GM12864 (cell line): ENCODE measurements at regions not wholly inside any gene's neighbourhood (a gene's known extent, or its start where the extent isn't known, plus 50 kb on each side); places are given as distances from the start of the nearest gene placed in this dataset.

Source experiments
- DNase-seq: peaks from one replicate; pipeline ENCODE4 v3.0.0-alpha.2; 2011; ENCODE audit warnings: low read depth
- H3K4me3 ChIP-seq: 2 replicates; pipeline ENCODE4 v1.5.1; 2011; ENCODE audit warnings: mild to moderate bottlenecking, low read depth, low read length, control low read depth
- TF ChIP-seq, protein P1 (sequence below): IDR thresholded peaks from 2 replicates; pipeline ENCODE4 v1.5.1; 2011; ENCODE audit warnings: low read depth, mild to moderate bottlenecking, moderate library complexity, low read length, control low read depth, inconsistent platforms; ENCODE audit errors: missing control alignments

DNA sequence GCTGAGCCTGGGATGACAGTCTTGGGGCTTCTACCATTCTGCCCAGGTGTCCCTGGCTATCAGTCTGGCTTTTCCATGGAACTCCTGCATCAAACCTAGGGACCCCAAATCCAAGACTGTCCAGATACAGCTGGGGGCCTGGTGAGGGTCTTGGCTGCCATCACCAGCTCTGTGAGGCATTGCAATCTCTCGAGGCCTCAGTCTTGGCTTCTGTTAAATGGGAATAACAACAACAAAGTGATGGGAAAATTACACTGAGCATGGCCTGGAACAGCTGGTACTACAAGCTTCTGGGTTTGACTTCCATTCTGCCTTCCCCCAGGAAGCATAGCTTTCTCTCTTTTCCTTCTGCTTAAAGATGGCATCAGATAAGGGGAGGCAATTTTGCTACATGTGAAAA, 50.0 kb upstream of the LCTL start:
- no peak for DNase-seq
- H3K4me3 ChIP-seq, result no peak overlapping the region
- TF ChIP-seq, protein P1, sequence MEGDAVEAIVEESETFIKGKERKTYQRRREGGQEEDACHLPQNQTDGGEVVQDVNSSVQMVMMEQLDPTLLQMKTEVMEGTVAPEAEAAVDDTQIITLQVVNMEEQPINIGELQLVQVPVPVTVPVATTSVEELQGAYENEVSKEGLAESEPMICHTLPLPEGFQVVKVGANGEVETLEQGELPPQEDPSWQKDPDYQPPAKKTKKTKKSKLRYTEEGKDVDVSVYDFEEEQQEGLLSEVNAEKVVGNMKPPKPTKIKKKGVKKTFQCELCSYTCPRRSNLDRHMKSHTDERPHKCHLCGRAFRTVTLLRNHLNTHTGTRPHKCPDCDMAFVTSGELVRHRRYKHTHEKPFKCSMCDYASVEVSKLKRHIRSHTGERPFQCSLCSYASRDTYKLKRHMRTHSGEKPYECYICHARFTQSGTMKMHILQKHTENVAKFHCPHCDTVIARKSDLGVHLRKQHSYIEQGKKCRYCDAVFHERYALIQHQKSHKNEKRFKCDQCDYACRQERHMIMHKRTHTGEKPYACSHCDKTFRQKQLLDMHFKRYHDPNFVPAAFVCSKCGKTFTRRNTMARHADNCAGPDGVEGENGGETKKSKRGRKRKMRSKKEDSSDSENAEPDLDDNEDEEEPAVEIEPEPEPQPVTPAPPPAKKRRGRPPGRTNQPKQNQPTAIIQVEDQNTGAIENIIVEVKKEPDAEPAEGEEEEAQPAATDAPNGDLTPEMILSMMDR, result no peak

DNA sequence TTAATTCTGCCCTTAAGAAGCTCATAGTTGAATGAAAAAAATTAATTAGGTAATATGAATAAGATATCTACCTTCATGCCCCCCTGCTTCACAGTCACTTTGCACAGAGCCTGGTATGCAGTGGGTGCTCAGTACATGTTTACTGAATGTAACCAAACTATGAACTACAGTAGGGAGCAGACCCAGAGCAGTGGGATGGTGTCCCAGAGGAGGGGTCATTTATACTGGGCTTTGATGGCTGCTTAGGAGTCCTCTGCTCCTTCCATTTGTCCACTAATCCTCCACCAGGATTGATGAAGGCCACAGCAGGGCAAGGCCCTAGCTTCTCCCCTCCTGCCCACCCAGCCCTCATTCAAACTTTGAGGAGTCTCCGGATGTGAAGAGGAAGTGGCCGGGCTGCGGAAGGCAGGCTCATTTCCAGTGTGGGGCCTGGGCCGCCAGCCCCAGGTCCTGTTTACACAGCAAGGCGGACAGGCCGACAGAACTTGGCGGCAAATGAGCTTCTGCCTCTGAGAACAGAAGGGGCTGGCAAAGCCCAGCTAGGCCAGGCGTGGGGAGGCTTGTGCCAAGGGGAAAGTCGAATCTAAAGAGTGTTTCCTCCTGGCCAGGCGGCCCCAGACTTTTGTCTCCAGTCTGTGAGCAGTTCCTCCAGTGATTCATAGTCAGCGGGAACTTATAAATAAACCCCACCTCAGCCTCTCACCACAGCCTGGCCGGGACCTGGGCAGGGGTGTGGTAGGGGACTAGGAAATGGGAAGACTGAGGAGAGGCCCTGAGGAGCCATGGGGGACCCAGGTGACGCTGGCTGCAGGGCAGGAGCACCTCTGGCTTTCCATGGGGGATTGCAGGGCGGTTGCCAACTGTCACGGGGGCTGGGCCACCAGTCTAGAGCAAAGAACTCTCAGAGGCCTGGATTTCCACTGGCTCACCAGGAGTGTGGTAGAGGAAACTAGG, 51.6 kb upstream of the LCTL start:
- no peak overlapping the region for H3K4me3 ChIP-seq
- DNase-seq, result no peak
- TF ChIP-seq, protein P1, result no peak

DNA sequence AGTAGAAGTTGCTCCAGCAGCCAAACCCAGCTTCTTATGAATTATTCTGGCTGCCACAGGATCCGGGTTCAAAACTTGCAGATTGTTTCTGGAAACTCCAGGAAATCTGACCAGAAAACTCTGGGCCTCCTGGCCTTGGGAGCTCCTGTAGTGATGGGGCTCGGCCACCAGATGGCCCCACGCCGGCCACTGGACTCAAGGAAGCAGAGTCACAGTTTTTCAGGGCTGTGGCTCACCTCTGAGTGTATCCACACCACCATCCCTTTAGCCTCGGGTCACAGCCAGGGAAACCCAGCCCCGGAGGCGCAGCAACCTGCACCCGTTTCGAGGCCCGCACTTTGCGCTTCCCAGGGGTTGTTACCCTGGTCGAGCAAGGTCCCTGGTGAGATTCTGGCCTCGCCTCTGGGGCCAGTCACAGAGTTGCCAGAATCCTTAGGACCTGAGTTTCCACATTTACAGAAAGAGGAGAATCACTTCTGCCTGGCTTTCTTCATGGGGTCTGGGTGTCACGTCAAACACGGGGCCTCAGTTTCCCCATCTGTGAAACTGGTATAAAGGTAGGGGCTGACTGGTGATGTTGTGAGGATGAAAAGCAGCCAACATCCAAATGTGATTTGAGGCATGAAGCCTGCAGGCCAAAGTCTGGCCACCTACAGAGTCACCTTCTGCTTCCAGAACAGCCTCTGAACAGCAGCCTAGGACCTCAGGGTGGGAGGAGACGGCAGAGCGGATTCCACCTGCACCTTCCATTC, 53.5 kb upstream of the LCTL start:
- TF ChIP-seq, protein P1, result peak; percentile 84
- DNase-seq, result no peak

DNA sequence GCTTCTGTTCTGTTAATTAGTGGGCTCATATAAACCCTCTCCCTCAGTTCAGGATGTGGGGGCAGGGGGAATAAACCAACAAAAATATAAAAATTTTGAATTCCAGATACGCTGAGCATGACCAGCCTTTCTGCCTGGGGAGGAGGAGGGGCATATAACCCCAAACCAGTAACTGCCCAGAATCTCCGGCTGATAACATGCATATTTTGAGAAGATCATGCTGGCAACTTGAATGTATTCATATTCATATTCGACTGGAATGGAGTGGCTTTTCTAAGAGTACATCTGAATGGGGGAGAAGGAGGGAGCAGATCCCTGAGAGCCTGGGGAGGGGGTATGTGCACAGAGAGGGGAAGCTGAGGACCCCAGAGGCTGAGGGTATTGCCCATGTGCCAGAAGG, 54.5 kb upstream of the LCTL start:
- no peak for DNase-seq
- TF ChIP-seq, protein P1, result no peak

More for the DNA sequence above, 53.5 kb upstream of the LCTL start:
- H3K4me3 ChIP-seq, result no peak overlapping the region

DNA sequence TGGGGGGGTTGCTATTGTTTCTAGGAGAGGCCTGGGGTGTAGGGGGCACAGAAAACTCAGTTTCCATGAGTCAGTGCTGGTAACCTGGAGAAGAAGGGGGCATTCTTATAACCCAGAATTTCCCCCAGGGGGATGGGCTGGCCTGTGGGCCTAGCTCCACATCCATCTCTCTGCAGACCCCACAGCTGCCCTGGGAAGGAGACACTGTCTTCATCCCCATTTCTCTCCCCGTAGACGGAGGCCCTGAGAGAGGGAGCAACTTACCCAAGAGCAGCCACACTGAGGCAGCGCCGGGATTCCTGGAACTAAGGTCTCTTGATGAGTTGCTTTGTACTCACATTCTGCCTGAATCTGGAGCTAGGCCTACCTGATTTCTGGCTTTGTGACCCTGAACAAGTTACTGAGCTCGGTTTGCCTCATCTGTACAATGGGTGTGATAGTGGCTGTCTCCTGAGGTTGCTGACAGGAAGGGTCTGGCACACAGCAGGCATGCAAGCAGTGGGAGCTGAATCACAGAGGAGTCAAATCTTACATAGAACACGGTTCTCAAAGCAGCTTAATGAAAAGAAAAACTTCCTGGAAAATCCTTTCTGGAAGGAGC, 55.0 kb upstream of the LCTL start:
- H3K4me3 ChIP-seq, result no peak overlapping the region
- TF ChIP-seq, protein P1, result no peak
- DNase-seq, result no peak

More for the DNA sequence above, 54.5 kb upstream of the LCTL start:
- no peak overlapping the region for H3K4me3 ChIP-seq

DNA sequence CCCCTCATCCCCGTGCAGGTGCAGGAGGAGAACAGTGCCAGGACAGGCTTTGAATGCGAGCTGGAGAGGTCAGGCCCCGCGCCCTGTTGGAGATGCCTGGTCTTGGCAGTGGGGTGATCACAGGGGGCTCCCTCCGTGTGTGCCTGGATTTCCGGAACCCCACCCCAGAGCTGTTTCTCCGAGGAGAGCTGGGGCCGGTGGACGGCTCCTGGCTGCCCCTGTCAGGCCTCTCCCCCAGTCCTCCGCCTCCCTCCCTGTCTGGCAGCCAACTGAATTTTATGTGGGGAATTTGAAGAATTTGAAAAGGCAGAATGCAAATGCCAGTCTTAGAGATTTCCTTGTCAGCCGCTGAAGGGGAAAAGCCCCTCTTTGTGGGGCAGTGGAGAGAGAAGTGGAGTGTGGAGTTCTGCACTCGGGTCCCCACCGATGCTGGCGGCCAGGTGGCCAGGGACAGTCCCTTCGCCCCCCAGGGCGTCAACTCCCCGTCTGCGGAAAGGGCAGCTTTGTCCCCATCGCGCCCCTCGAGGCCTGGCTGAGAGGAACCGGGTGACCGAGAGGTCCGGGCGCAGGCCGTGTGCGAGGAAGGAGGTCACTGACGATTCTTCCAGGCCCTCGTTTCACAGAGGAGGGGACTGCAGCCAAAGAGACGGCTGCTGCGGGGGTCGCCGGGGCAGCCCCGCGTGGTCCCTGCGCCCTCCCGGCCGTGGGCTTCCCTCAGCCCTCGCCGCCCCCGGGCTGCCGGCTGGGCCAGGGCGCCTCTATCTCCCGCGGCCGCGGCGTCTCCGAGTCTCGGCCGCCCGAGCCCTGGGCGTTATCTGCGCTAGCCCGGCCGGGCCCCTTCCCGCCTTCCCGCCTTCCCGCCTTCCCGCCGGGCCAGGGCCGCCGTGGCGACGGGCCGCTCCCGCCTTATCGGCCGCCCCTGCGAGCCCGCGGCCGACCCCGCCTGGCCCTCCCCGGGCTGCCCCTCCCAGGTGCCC, 56.0 kb upstream of the LCTL start:
- DNase-seq, result no peak
- no peak overlapping the region for H3K4me3 ChIP-seq
- TF ChIP-seq, protein P1, result no peak
